Mononuclear cell (primary cell): ENCODE measurements at regions not wholly inside any gene's neighbourhood (a gene's known extent, or its start where the extent isn't known, plus 50 kb on each side); places are given as distances from the start of the nearest gene placed in this dataset.

Experiments
- H3K27me3 ChIP-seq: 2 replicates; pipeline ENCODE4 v1.6.0; 2011; ENCODE audit warnings: low read length, control low read depth; ENCODE audit not compliant: insufficient read depth
- H3K4me1 ChIP-seq: 2 replicates; pipeline ENCODE4 v1.5.1; 2011; ENCODE audit warnings: mild to moderate bottlenecking, low read length, control low read depth; ENCODE audit not compliant: insufficient read depth
- H3K4me3 ChIP-seq: 2 replicates; pipeline ENCODE4 v1.5.1; 2011; ENCODE audit warnings: mild to moderate bottlenecking, low read length, moderate library complexity
- H3K9me3 ChIP-seq: 2 replicates; pipeline ENCODE4 v1.5.1; 2011; ENCODE audit warnings: low read depth, mild to moderate bottlenecking, control low read depth, low read length

- Histone ChIP-seq H3K4me3 (no peak overlapping the region), H3K27me3 (no peaks in the 10 kb centered on the region), H3K9me3 (no peaks in the 10 kb centered on the region), H3K4me1 (no peaks in the 10 kb centered on the region)
Observed at GRCh38 chr6:22141241-22141745, 155.5 kb downstream of the PRL start.

GRCh38 chr6:22142856-22143255, 154.0 kb downstream of the PRL start:
- H3K27me3 ChIP-seq = peaks cover 4% of the 10 kb centered on the region
- no peaks in the 10 kb centered on the region for H3K9me3 ChIP-seq
- H3K4me3 ChIP-seq = no peak overlapping the region
- peaks cover 14% of the 10 kb centered on the region for H3K4me1 ChIP-seq

- H3K4me1 ChIP-seq = peaks cover 14% of the 10 kb centered on the region
- H3K4me3 ChIP-seq = no peak overlapping the region
- peaks cover 4% of the 10 kb centered on the region for H3K27me3 ChIP-seq
- no peaks in the 10 kb centered on the region for H3K9me3 ChIP-seq
Observed at GRCh38 chr6:22145376-22145775, 151.5 kb downstream of the PRL start.

- Histone ChIP-seq H3K9me3 (no peaks in the 10 kb centered on the region), H3K27me3 (peaks cover 4% of the 10 kb centered on the region), H3K4me1 (peaks cover 14% of the 10 kb centered on the region), H3K4me3 (no peak overlapping the region)
Observed at GRCh38 chr6:22145823-22146677, 150.8 kb downstream of the PRL start.

GRCh38 chr6:22146678-22146930, 150.2 kb downstream of the PRL start:
- Histone ChIP-seq H3K9me3 (no peaks in the 10 kb centered on the region), H3K4me3 (no peak overlapping the region), H3K27me3 (peaks cover 4% of the 10 kb centered on the region), H3K4me1 (peaks cover 14% of the 10 kb centered on the region)

GRCh38 chr6:22146931-22147701, 149.7 kb downstream of the PRL start:
- H3K27me3 ChIP-seq = peaks cover 4% of the 10 kb centered on the region
- no peaks in the 10 kb centered on the region for H3K9me3 ChIP-seq
- H3K4me1 ChIP-seq = peaks cover 14% of the 10 kb centered on the region
- no peak overlapping the region for H3K4me3 ChIP-seq

GRCh38 chr6:22147921-22148776, 148.7 kb downstream of the PRL start:
- peaks cover 14% of the 10 kb centered on the region for H3K4me1 ChIP-seq
- H3K4me3 ChIP-seq = no peak overlapping the region
- no peaks in the 10 kb centered on the region for H3K9me3 ChIP-seq
- H3K27me3 ChIP-seq = peaks cover 4% of the 10 kb centered on the region

- Histone ChIP-seq H3K4me3 (no peak overlapping the region), H3K9me3 (no peaks in the 10 kb centered on the region), H3K27me3 (peaks cover 4% of the 10 kb centered on the region), H3K4me1 (peaks cover 22% of the 10 kb centered on the region)
Observed at GRCh38 chr6:22149096-22149495, 147.7 kb downstream of the PRL start.

- no peak overlapping the region for H3K4me3 ChIP-seq
- H3K9me3 ChIP-seq = no peaks in the 10 kb centered on the region
- peaks cover 27% of the 10 kb centered on the region for H3K4me1 ChIP-seq
- H3K27me3 ChIP-seq = peaks cover 4% of the 10 kb centered on the region
Observed at GRCh38 chr6:22149501-22150367, 147.1 kb downstream of the PRL start.

GRCh38 chr6:22150368-22151035, 146.3 kb downstream of the PRL start:
- no peaks in the 10 kb centered on the region for H3K9me3 ChIP-seq

GRCh38 chr6:22151892-22152291, 144.9 kb downstream of the PRL start:
- Histone ChIP-seq H3K4me3 (no peak overlapping the region), H3K27me3 (peaks cover 4% of the 10 kb centered on the region), H3K9me3 (no peaks in the 10 kb centered on the region), H3K4me1 (peaks cover 23% of the 10 kb centered on the region)

More at GRCh38 chr6:22150368-22151035, 146.3 kb downstream of the PRL start:
- Histone ChIP-seq H3K4me3 (no peak overlapping the region), H3K27me3 (peaks cover 4% of the 10 kb centered on the region), H3K4me1 (peaks cover 27% of the 10 kb centered on the region)

- Histone ChIP-seq H3K27me3 (no peaks in the 10 kb centered on the region), H3K9me3 (no peaks in the 10 kb centered on the region), H3K4me3 (no peak overlapping the region), H3K4me1 (peaks cover 13% of the 10 kb centered on the region)
Observed at GRCh38 chr6:22152841-22153240, 144.0 kb downstream of the PRL start.

- Histone ChIP-seq H3K9me3 (no peaks in the 10 kb centered on the region), H3K27me3 (no peaks in the 10 kb centered on the region), H3K4me1 (peaks cover 13% of the 10 kb centered on the region), H3K4me3 (no peak overlapping the region)
Observed at GRCh38 chr6:22153384-22154158, 143.3 kb downstream of the PRL start.
